ENCODE measurements at regions not wholly inside any gene's neighbourhood (a gene's known extent, or its start where the extent isn't known, plus 50 kb on each side); places are given as distances from the start of the nearest gene placed in this dataset.

DNA sequence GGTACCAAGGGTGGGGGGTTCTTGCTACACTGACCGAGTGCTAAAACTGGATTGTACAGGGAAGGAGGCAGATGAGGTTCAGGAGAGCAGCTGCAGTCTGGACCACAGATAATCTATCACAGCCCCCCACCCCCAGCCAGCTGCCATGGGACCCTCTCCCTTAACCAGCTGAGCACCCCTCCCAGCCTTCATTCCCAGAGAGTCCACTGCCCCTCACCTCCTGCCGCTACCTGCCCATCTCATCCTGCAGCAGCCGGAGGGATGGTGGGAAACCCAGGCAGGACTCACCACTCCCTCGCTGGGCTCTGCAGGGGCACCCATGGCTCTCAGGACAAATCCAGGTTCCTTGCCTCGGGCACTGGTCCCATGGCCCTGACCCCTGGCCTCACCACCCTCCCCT is 66.7 kb downstream of the MRPL36 start:
- TF ChIP-seq, protein P1, sequence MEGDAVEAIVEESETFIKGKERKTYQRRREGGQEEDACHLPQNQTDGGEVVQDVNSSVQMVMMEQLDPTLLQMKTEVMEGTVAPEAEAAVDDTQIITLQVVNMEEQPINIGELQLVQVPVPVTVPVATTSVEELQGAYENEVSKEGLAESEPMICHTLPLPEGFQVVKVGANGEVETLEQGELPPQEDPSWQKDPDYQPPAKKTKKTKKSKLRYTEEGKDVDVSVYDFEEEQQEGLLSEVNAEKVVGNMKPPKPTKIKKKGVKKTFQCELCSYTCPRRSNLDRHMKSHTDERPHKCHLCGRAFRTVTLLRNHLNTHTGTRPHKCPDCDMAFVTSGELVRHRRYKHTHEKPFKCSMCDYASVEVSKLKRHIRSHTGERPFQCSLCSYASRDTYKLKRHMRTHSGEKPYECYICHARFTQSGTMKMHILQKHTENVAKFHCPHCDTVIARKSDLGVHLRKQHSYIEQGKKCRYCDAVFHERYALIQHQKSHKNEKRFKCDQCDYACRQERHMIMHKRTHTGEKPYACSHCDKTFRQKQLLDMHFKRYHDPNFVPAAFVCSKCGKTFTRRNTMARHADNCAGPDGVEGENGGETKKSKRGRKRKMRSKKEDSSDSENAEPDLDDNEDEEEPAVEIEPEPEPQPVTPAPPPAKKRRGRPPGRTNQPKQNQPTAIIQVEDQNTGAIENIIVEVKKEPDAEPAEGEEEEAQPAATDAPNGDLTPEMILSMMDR (IDR thresholded peaks at IDR 0.05), result no peak
- TF ChIP-seq POLR2A (IDR thresholded peaks at IDR 0.05), result no peak
